ENCODE measurements at regions not wholly inside any gene's neighbourhood (a gene's known extent, or its start where the extent isn't known, plus 50 kb on each side); places are given as distances from the start of the nearest gene placed in this dataset.
"Not testable (repeated sequence)": the region's sequence is repeated elsewhere in the genome, so short reads cannot be mapped to it uniquely, and the experiment has no call there.

GRCh38 chr20:22529150-22530019, 55.0 kb downstream of the FOXA2 start:
- DNase-seq (ENCODE audit: low spot score), result no peak
- intact Hi-C loops (cut with DNase I), result no loop called here

GRCh38 chr20:22526512-22527012, 57.8 kb downstream of the FOXA2 start:
- DNase-seq (ENCODE audit: low spot score), result no peak
- intact Hi-C loops (cut with DNase I), result no loop called here

- DNase-seq (ENCODE audit: low spot score), result no peak
- intact Hi-C loops (cut with DNase I), result no loop called here
Observed at GRCh38 chr20:22525821-22526220, 58.6 kb downstream of the FOXA2 start.

GRCh38 chr20:22525069-22525820, 59.1 kb downstream of the FOXA2 start:
- intact Hi-C loops (cut with DNase I), result no loop called here

GRCh38 chr20:22524393-22525015, 59.9 kb downstream of the FOXA2 start:
- intact Hi-C loops (cut with DNase I), result no loop called here
- DNase-seq (ENCODE audit: low spot score), result no peak

More at GRCh38 chr20:22525069-22525820, 59.1 kb downstream of the FOXA2 start:
- DNase-seq (ENCODE audit: low spot score), result no peak

GRCh38 chr20:22523499-22524392, 60.6 kb downstream of the FOXA2 start:
- intact Hi-C loops (cut with DNase I), result no loop called here
- DNase-seq (ENCODE audit: low spot score), result no peak

GRCh38 chr20:22523128-22523498, 61.3 kb downstream of the FOXA2 start:
- no peak for DNase-seq (ENCODE audit: low spot score)
- intact Hi-C loops (cut with DNase I), result no loop called here

- DNase-seq (ENCODE audit: low spot score), result no peak
- intact Hi-C loops (cut with DNase I), result no loop called here
Observed at GRCh38 chr20:22522701-22523100, 61.7 kb downstream of the FOXA2 start.

- intact Hi-C loops (cut with DNase I), result not testable (repeated sequence)
Observed at GRCh38 chr20:22521940-22522339, 62.4 kb downstream of the FOXA2 start.

GRCh38 chr20:22520381-22520780, 64.0 kb downstream of the FOXA2 start:
- intact Hi-C loops (cut with DNase I), result no loop called here
- DNase-seq (ENCODE audit: low spot score), result no peak

More at GRCh38 chr20:22521940-22522339, 62.4 kb downstream of the FOXA2 start:
- DNase-seq (ENCODE audit: low spot score), result not testable (repeated sequence)

GRCh38 chr20:22515264-22515663, 69.1 kb downstream of the FOXA2 start:
- no peak for DNase-seq (ENCODE audit: low spot score)
- intact Hi-C loops (cut with DNase I), result no loop called here

- no peak for DNase-seq (ENCODE audit: low spot score)
- intact Hi-C loops (cut with DNase I), result no loop called here
Observed at GRCh38 chr20:22513574-22513973, 70.8 kb downstream of the FOXA2 start.

GRCh38 chr20:22512911-22513489, 71.4 kb downstream of the FOXA2 start:
- DNase-seq (ENCODE audit: low spot score), result no peak
- intact Hi-C loops (cut with DNase I), result no loop called here

GRCh38 chr20:22511943-22512910, 72.1 kb downstream of the FOXA2 start:
- intact Hi-C loops (cut with DNase I), result no loop called here

GRCh38 chr20:22509843-22510147, 74.6 kb downstream of the FOXA2 start:
- intact Hi-C loops (cut with DNase I), result no loop called here
- DNase-seq (ENCODE audit: low spot score), result no peak

More at GRCh38 chr20:22511943-22512910, 72.1 kb downstream of the FOXA2 start:
- no peak for DNase-seq (ENCODE audit: low spot score)

GRCh38 chr20:22509090-22509842, 75.1 kb downstream of the FOXA2 start:
- intact Hi-C loops (cut with DNase I), result no loop called here
- no peak for DNase-seq (ENCODE audit: low spot score)

- intact Hi-C loops (cut with DNase I), result no loop called here
- DNase-seq (ENCODE audit: low spot score), result no peak
Observed at GRCh38 chr20:22508426-22508825, 75.9 kb downstream of the FOXA2 start.
